ENCODE measurements at regions not wholly inside any gene's neighbourhood (a gene's known extent, or its start where the extent isn't known, plus 50 kb on each side); places are given as distances from the start of the nearest gene placed in this dataset.
A peak's percentile ranks its signal among the peaks of the same experiment; 100 is the strongest.

DNA sequence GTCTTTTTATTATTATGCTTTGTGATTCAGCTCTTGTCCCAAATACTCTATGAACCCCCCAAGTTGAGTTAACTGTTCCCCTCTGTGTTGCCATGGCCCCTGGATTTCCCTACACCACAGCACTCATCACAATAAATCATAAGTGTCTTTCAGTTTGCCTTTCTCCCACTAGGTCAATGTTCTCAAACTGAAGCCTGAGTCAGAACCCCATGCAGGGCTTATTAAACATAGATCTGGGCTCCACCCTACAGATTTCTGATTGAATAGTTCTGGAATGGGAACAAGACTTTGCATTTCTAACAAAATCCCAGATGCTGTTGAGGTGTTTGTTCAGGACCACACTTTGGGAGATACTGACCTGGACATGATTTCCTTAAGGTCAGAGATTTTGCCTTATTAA is 199.4 kb downstream of the TBX5 start:
- no peaks in the 10 kb centered on the region for H3K4me1 ChIP-seq (replicated peaks in 1 of 2)
- H3K27ac ChIP-seq, result no peak overlapping the region
- no peak overlapping the region for H3K4me3 ChIP-seq
- in situ Hi-C loops (cut with MboI; ENCODE audit: low pct_unique_long_range_greater_than_20kb in 2 of 9, low sequenced_read_pairs in 9 of 9, unreplicated experiment in 9 of 9), result no loop called here
- ATAC-seq (replicated peaks in 6 of 8), result peak in 2 of 8 experiments; percentile 95 to 96

DNA sequence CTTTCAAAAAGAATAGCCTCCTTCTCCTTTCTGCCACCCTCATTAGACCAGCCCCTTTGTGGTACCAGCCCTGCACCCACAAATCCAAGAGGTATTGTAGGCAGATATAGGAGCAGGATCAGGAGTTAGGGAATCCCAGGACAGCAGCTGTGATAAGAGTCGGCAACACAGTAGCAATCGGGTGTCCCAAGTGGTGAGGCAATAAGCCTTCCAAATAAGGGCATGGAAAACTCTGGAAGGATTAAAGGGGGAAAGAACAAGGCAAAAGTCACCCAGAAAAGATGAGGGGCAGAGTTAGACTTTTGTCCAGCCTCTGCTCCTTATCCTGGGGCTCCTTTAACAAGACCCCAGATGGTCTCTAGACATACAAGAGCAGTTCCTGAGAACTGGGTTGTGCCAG is 204.2 kb downstream of the TBX5 start:
- Histone ChIP-seq H3K4me1 (replicated peaks in 1 of 2) (no peaks in the 10 kb centered on the region), H3K4me3 (no peak overlapping the region), H3K27ac (no peak overlapping the region)
- whole genome bisulfite sequencing, 10 experiments, result 66 to 100% (median 69%) methylated on average over 1 to 2 of the region's 2 CpGs; no CpG with 5 or more reads in 7 of the 10 experiments
- in situ Hi-C loops (cut with MboI; ENCODE audit: low pct_unique_long_range_greater_than_20kb in 2 of 9, low sequenced_read_pairs in 9 of 9, unreplicated experiment in 9 of 9), result no loop called here
- ATAC-seq (replicated peaks in 6 of 8), result no peak

DNA sequence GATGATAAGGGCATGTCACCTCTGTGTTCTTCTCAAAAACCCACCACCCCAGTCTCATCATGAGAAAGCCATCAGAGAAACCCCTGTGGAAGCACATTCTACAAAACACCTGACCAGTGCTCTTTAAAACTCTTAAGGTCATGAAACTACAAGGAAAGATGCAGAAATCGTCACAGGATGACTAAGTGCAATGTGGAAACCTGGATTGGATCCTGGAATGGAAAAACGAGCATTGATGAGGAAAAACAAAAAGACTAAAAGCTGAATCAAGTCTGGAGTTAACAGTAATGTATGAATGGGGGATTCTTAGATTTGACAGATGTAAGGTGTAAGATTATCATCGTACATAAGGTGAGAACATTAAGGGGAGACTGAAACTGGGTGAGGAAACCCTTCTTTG is 211.0 kb downstream of the TBX5 start:
- no peaks in the 10 kb centered on the region for H3K4me1 ChIP-seq (replicated peaks in 1 of 2)
- no peak for ATAC-seq (replicated peaks in 6 of 8)
- no peak overlapping the region for H3K4me3 ChIP-seq
- WGBS, 10 experiments, result 0 to 72% (median 26%) methylated on average over 1 to 3 of the region's 3 CpGs
- H3K27ac ChIP-seq, result no peak overlapping the region
- in situ Hi-C loops (cut with MboI; ENCODE audit: low pct_unique_long_range_greater_than_20kb in 2 of 9, low sequenced_read_pairs in 9 of 9, unreplicated experiment in 9 of 9), result no loop called here

DNA sequence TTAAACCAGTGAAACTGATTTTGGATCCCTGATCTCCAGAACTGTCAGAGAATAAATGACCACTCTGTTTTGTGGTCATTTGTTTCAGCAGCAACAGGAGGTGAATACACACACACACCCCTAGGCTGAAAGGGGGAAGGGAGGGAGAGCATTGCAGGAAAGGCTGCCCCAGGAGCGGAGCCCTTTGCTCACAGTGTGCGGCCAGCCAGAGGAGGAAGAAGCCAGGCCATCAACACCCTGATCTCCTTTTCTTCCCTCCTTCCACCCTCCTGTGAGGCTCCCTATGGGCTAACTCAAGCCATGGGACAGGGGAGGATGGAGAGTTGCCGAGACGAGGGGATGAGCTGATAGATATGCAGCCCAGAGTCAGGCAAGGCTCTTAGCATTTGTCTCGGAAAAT is 211.9 kb downstream of the TBX5 start:
- in situ Hi-C loops (cut with MboI; ENCODE audit: low pct_unique_long_range_greater_than_20kb in 2 of 9, low sequenced_read_pairs in 9 of 9, unreplicated experiment in 9 of 9), result no loop called here
- Histone ChIP-seq H3K4me1 (replicated peaks in 1 of 2) (no peaks in the 10 kb centered on the region), H3K4me3 (no peak overlapping the region), H3K27ac (no peak overlapping the region)
- no peak for ATAC-seq (replicated peaks in 6 of 8)
- WGBS, 10 experiments, result 0 to 52% (median 40%) methylated on average over 1 to 4 of the region's 5 CpGs; no CpG with 5 or more reads in 5 of the 10 experiments

DNA sequence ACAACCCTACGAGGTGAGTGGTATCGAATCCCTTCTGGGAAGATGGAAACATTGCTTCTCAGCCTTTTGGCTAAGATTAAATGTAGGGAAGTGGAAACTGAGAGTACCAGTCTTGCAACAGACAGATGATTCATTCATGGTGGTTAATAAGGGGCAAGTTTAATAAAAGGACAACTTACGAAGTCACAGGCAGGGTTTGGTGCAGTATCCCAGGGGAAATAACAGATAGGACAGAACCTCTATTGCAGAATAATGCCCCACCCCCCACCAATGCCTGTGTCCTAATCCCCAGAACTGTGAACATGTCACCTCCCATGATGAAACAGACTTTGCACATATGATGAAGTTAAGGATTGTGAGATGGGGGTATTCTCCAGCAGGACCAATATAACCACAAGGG is 212.5 kb downstream of the TBX5 start:
- in situ Hi-C loops (cut with MboI; ENCODE audit: low pct_unique_long_range_greater_than_20kb in 2 of 9, low sequenced_read_pairs in 9 of 9, unreplicated experiment in 9 of 9), result no loop called here
- 20 to 100% (median 75%) methylated on average over 1 to 3 of the region's 3 CpGs; no CpG with 5 or more reads in 1 of the 10 experiments for WGBS, 10 experiments
- no peak for ATAC-seq (replicated peaks in 6 of 8)
- no peak overlapping the region for H3K4me3 ChIP-seq
- H3K27ac ChIP-seq, result no peak overlapping the region
- H3K4me1 ChIP-seq (replicated peaks in 1 of 2), result no peaks in the 10 kb centered on the region

DNA sequence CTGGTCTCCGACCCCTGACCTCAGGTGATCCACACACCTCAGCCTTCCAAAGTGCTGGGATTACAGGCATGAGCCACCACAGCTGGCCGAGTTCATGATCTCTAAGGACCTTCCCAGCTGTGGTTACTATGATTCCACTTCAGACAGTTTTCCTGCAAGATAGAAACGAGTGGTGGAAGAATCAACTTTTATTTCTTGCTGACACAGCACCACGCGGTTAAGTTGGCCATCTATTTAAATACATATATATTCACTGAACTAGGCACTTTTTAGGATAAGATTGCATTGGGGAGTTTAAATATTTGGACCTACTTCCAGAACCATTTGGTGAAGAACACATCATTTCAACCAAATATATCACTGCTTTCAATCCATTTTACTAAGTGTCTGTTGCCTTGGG is 213.4 kb downstream of the TBX5 start:
- in situ Hi-C loops (cut with MboI; ENCODE audit: low pct_unique_long_range_greater_than_20kb in 2 of 9, low sequenced_read_pairs in 9 of 9, unreplicated experiment in 9 of 9), result no loop called here
- 50 to 81% (median 70%) methylated on average over 1 to 5 of the region's 5 CpGs; no CpG with 5 or more reads in 4 of the 10 experiments for WGBS, 10 experiments
- H3K4me3 ChIP-seq, result no peak overlapping the region
- no peak overlapping the region for H3K27ac ChIP-seq
- no peak for ATAC-seq (replicated peaks in 6 of 8)
- H3K4me1 ChIP-seq (replicated peaks in 1 of 2), result no peaks in the 10 kb centered on the region

DNA sequence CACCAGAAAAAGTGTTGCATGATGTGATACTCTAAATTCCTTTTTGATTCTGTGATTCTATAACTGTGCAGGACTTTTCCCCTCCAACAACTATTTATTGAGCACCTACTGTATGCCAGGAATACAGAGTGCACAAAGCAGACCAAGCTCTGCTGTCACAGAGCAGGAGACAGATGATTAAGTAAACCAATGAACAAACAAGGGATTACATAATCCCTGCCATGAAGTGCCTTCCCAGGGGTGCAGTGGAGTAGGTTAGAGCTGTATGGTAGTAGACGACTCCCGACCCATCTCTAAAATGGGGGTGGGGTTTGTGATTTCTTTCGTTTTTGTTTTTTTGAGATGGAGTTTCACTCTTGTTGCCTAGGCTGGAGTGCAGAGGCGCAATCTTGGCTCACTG is 213.9 kb downstream of the TBX5 start:
- Histone ChIP-seq H3K4me3 (no peak overlapping the region), H3K4me1 (replicated peaks in 1 of 2) (no peaks in the 10 kb centered on the region), H3K27ac (no peak overlapping the region)
- in situ Hi-C loops (cut with MboI; ENCODE audit: low pct_unique_long_range_greater_than_20kb in 2 of 9, low sequenced_read_pairs in 9 of 9, unreplicated experiment in 9 of 9), result no loop called here
- ATAC-seq (replicated peaks in 6 of 8), result no peak
- WGBS, 10 experiments, result 0 to 100% (median 60%) methylated on average over 1 to 3 of the region's 4 CpGs; no CpG with 5 or more reads in 2 of the 10 experiments

DNA sequence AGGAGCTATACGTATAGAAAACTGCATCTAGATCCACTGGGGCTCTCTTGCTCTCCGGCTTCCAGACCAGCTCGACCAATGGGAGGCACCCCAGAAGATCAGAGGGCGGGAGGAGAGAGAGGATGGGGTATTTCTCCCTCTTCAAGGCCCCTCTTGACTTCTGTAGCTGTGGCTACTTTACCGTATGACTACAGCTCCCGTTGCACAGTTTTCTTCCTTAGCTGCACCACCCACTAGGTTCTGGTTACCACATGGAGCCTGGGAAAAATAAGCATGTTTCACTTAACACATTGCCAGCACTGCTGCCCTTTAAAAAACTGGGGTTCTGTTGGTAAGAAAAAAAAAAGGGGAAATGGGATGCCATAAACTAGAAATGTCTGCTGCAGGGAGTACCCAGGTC is 214.4 kb downstream of the TBX5 start:
- H3K4me3 ChIP-seq, result no peak overlapping the region
- WGBS, 10 experiments, result 0 to 69% (median 6%) methylated on average over 2 to 5 of the region's 6 CpGs; no CpG with 5 or more reads in 5 of the 10 experiments
- H3K27ac ChIP-seq, result no peak overlapping the region
- H3K4me1 ChIP-seq (replicated peaks in 1 of 2), result no peaks in the 10 kb centered on the region
- in situ Hi-C loops (cut with MboI; ENCODE audit: low pct_unique_long_range_greater_than_20kb in 2 of 9, low sequenced_read_pairs in 9 of 9, unreplicated experiment in 9 of 9), result no loop called here
- peak in 2 of 8 experiments; percentile 52 to 71 for ATAC-seq (replicated peaks in 6 of 8)

DNA sequence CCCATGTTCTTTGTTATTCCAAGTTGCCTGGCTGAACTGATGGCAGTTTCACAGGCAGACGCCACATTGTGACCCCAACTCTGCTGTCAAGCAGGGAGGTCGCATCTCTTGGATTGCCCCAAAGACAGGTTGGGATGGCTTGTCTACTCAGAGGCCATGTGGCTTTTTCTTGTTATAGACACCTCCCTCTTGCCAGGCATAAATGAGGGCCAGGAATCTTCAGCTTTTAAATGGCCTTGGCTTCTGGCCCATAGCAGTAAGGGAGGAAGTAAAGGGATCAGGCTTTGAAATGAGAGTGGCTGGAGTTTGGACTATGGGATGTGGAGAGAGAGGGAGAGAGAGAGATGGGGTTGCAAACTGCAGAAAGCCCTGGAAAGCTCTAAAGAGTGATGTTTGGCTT is 215.0 kb downstream of the TBX5 start:
- H3K27ac ChIP-seq, result no peak overlapping the region
- 61 to 100% (median 87%) methylated on average over 1 to 2 of the region's 2 CpGs; no CpG with 5 or more reads in 6 of the 10 experiments for WGBS, 10 experiments
- peak in 2 of 8 experiments; percentile 6 to 11 for ATAC-seq (replicated peaks in 6 of 8)
- H3K4me3 ChIP-seq, result no peak overlapping the region
- in situ Hi-C loops (cut with MboI; ENCODE audit: low pct_unique_long_range_greater_than_20kb in 2 of 9, low sequenced_read_pairs in 9 of 9, unreplicated experiment in 9 of 9), result no loop called here
- peaks cover 0 to 4% of the 10 kb centered on the region in 2 donors for H3K4me1 ChIP-seq (replicated peaks in 1 of 2)

DNA sequence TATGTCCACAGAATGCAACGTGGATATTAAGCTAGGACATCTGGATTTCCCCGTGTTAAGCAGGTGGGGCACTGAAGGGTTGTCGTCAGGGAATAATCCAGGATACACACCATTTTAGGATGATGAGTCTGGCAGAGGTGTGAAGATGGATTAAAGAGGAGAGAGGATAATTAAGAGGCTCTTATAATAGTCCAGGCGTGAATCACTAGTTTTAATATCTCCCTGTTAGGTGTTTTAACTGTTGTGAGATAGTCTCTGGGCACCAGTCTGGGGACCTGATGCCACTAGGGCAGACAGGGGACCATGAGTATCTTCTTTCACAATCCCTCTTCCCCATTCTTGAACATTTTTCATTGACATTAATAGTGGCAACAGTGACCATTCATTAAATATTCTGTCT is 216.7 kb downstream of the TBX5 start:
- Histone ChIP-seq H3K4me3 (no peak overlapping the region), H3K4me1 (replicated peaks in 1 of 2) (peaks cover 0 to 4% of the 10 kb centered on the region in 2 donors), H3K27ac (no peak overlapping the region)
- ATAC-seq (replicated peaks in 6 of 8), result no peak
- in situ Hi-C loops (cut with MboI; ENCODE audit: low pct_unique_long_range_greater_than_20kb in 2 of 9, low sequenced_read_pairs in 9 of 9, unreplicated experiment in 9 of 9), result no loop called here
- 46 to 86% (median 67%) methylated on average over 2 to 4 of the region's 4 CpGs; no CpG with 5 or more reads in 6 of the 10 experiments for WGBS, 10 experiments

DNA sequence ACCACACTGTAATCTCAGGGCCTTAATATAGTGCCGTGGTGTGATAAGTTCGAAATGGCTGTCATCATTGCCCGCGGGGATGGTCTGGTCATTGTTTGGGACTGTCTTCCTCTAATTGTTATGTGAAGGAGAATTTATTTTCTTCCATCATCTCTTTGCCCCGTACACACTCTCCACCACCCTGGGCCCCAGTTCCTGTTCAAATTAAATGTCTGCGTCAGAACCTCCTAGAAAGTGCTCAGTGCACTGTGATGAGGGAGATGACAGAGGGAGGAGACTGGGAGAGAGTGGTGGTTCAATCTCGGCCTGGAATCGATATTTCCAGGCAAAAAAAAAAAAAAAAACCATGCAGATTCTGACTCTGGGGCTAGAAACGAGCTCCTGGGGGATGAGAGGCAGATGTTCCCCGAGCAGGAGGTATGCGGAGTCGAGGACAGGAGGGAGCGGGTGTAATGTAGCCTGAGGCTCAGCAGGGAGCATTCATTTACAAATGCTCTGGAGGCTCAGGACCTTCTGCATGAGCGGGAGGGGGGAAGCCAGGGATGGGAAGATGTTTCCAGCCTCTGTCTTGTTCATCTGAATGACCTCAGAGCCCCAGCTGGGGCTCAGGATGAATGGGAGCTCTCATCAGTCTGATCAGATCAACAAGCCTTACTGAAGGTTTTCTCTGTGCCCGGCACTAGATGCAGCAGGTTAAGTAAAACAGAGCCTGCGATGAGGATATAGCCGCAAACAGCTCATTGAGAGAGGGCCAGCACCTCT is 219.5 kb downstream of the TBX5 start:
- Histone ChIP-seq H3K27ac (peak overlapping the region in 1 of 2 donors; percentile 39), H3K4me3 (no peak overlapping the region), H3K4me1 (replicated peaks in 1 of 2) (peaks cover 0 to 4% of the 10 kb centered on the region in 2 donors)
- 0 to 57% (median 28%) methylated on average over 2 to 15 of the region's 17 CpGs; no CpG with 5 or more reads in 1 of the 10 experiments for WGBS, 10 experiments
- in situ Hi-C loops (cut with MboI; ENCODE audit: low pct_unique_long_range_greater_than_20kb in 2 of 9, low sequenced_read_pairs in 9 of 9, unreplicated experiment in 9 of 9), result no loop called here
- ATAC-seq (replicated peaks in 6 of 8), result peak in 5 of 8 experiments; percentile 78 to 86 (median 85)

DNA sequence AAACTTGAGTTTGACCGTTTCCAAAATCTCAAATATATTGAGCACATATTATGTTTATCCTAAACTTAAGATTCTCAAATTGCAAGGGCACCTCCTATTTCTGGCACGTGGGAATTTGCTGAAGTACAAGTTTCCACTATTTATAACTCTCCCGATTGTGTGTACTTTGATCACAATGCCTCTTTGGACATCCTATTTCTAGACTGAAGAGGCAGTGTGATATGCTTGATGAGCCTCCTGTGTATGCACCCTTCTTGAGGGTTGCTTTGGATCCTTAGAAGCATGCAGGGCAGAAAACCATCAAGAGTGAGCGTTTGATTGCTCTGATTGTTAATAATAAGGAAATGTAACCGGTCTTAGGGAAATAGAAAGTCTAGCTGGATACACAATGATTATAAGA is 218.9 kb upstream of the RBM19 start:
- no peak for ATAC-seq (replicated peaks in 6 of 8)

DNA sequence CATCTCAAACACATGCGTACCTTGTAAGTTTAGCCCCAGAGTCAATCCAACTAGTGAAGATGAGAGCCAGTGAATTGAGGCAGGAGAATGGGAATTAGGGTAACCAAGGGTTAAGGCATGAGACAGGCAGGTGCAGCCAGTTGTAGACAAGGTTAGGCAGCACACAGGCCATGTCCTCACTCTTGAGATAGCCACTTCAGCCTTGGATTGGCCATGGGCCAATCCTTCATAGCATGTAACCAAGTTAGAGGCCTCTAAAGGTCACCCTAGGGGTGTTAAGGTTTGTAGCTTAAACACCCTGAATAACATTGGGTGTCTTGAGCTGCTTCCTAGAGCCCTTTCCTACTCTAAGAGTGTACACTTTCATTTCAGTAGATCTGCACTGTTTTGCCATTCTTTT is 208.2 kb upstream of the RBM19 start:
- WGBS, 10 experiments, result 60 to 89% (median 83%) methylated on average over 1 of the region's 1 CpG; no CpG with 5 or more reads in 7 of the 10 experiments
- H3K27ac ChIP-seq, result no peak overlapping the region
- no peaks in the 10 kb centered on the region for H3K4me1 ChIP-seq (replicated peaks in 1 of 2)
- no peak for ATAC-seq (replicated peaks in 6 of 8)
- no peak overlapping the region for H3K4me3 ChIP-seq
- in situ Hi-C loops (cut with MboI; ENCODE audit: low pct_unique_long_range_greater_than_20kb in 2 of 9, low sequenced_read_pairs in 9 of 9, unreplicated experiment in 9 of 9), result loop anchor here in 2 of 9 experiments (25.0 kb wide), 2 partner anchors 313 to 338 kb away; no protein-coding TSS in a partner anchor

More for the DNA sequence above, 218.9 kb upstream of the RBM19 start:
- no peak overlapping the region for H3K27ac ChIP-seq
- no peak overlapping the region for H3K4me3 ChIP-seq
- H3K4me1 ChIP-seq (replicated peaks in 1 of 2), result peaks cover 0 to 4% of the 10 kb centered on the region in 2 donors
- 6 to 100% (median 71%) methylated on average over 1 to 5 of the region's 5 CpGs; no CpG with 5 or more reads in 1 of the 10 experiments for WGBS, 10 experiments
- in situ Hi-C loops (cut with MboI; ENCODE audit: low pct_unique_long_range_greater_than_20kb in 2 of 9, low sequenced_read_pairs in 9 of 9, unreplicated experiment in 9 of 9), result no loop called here

DNA sequence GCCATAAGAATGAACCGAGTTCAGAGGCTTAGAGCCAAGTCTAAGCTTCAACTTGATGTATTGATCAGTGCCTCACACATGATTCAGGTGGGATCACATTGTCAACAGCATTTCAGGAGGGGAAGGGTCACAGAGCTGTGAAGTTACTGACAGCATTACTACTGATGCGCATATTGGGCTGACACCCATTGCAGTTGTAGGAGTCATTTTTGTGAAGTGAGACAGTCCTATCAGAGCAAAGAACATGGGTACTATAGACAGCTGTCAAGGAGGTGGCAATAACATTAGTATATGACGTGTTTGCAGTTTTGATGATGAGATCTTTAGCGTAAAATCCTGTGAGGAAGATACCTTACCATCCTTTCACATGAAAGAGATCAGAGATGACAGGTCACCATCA is 206.0 kb upstream of the RBM19 start:
- in situ Hi-C loops (cut with MboI; ENCODE audit: low pct_unique_long_range_greater_than_20kb in 2 of 9, low sequenced_read_pairs in 9 of 9, unreplicated experiment in 9 of 9), result loop anchor here in 2 of 9 experiments (25.0 kb wide), 2 partner anchors 315 to 340 kb away; no protein-coding TSS in a partner anchor
- 14 to 100% (median 74%) methylated on average over 1 to 4 of the region's 4 CpGs; no CpG with 5 or more reads in 2 of the 10 experiments for WGBS, 10 experiments
- Histone ChIP-seq H3K4me3 (no peak overlapping the region), H3K4me1 (replicated peaks in 1 of 2) (no peaks in the 10 kb centered on the region), H3K27ac (no peak overlapping the region)
- ATAC-seq (replicated peaks in 6 of 8), result peak in 2 of 8 experiments; percentile 84 to 90

Data from motor neuron (in vitro differentiated cells).